ENCODE measurements at regions not wholly inside any gene's neighbourhood (a gene's known extent, or its start where the extent isn't known, plus 50 kb on each side); places are given as distances from the start of the nearest gene placed in this dataset.

DNA sequence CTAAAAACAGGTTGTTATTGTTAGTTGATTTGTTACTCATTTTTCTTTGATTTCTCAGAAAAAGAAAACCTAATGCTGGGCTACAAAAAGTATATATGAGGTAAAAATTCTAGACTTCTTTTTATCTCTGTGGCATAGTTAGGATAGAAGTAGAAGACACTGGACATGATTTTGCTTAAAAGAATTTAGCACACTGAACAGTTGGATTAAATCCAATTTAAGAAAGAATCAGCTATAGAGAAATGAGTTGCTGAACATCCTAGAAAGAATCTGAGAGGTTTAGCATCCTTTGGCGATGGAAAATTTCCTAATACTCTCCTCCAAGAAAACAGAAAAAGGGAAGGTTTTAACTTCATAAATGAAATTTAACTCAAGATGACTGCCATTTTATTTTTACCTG is 259.7 kb downstream of the TBL1XR1 start:
- TF ChIP-seq POLR2AphosphoS5 (IDR thresholded peaks at IDR 0.05; ENCODE audit: low read depth) (no peak), GABPA (IDR thresholded peaks at IDR 0.05; ENCODE audit: low read depth) (no peak)
- TF ChIP-seq, protein P1, sequence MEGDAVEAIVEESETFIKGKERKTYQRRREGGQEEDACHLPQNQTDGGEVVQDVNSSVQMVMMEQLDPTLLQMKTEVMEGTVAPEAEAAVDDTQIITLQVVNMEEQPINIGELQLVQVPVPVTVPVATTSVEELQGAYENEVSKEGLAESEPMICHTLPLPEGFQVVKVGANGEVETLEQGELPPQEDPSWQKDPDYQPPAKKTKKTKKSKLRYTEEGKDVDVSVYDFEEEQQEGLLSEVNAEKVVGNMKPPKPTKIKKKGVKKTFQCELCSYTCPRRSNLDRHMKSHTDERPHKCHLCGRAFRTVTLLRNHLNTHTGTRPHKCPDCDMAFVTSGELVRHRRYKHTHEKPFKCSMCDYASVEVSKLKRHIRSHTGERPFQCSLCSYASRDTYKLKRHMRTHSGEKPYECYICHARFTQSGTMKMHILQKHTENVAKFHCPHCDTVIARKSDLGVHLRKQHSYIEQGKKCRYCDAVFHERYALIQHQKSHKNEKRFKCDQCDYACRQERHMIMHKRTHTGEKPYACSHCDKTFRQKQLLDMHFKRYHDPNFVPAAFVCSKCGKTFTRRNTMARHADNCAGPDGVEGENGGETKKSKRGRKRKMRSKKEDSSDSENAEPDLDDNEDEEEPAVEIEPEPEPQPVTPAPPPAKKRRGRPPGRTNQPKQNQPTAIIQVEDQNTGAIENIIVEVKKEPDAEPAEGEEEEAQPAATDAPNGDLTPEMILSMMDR (IDR thresholded peaks at IDR 0.05; ENCODE audit: insufficient read depth, low read length): no peak
- TF ChIP-seq, protein P2, sequence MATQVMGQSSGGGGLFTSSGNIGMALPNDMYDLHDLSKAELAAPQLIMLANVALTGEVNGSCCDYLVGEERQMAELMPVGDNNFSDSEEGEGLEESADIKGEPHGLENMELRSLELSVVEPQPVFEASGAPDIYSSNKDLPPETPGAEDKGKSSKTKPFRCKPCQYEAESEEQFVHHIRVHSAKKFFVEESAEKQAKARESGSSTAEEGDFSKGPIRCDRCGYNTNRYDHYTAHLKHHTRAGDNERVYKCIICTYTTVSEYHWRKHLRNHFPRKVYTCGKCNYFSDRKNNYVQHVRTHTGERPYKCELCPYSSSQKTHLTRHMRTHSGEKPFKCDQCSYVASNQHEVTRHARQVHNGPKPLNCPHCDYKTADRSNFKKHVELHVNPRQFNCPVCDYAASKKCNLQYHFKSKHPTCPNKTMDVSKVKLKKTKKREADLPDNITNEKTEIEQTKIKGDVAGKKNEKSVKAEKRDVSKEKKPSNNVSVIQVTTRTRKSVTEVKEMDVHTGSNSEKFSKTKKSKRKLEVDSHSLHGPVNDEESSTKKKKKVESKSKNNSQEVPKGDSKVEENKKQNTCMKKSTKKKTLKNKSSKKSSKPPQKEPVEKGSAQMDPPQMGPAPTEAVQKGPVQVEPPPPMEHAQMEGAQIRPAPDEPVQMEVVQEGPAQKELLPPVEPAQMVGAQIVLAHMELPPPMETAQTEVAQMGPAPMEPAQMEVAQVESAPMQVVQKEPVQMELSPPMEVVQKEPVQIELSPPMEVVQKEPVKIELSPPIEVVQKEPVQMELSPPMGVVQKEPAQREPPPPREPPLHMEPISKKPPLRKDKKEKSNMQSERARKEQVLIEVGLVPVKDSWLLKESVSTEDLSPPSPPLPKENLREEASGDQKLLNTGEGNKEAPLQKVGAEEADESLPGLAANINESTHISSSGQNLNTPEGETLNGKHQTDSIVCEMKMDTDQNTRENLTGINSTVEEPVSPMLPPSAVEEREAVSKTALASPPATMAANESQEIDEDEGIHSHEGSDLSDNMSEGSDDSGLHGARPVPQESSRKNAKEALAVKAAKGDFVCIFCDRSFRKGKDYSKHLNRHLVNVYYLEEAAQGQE (IDR thresholded peaks at IDR 0.05; ENCODE audit: insufficient replicate concordance, low read depth): no peak
